Esophagus muscularis mucosa (tissue), 4 donors: ENCODE measurements at regions not wholly inside any gene's neighbourhood (a gene's known extent, or its start where the extent isn't known, plus 50 kb on each side); places are given as distances from the start of the nearest gene placed in this dataset.

Experiments used
- DNase-seq: peaks from one replicate; pipeline ENCODE4 v3.0.0-alpha.2; 2017; ENCODE audit errors: extremely low spot score
- H3K27ac ChIP-seq, 4 donors: fragments of 200-600 bp; sonication (generic); replicated peaks in 1 of 4; 1 replicate in 3 of 4; 2 replicates in 1 of 4; pipeline ENCODE4 v1.5.1; 2016 to 2019; ENCODE audit warnings: mild to moderate bottlenecking in 1 of 4
- H3K27me3 ChIP-seq, 4 donors: fragments of 200-600 bp; sonication (generic); one replicate each; pipeline versions ENCODE4 v1.5.1 to v1.6.0; 2016 to 2019
- H3K36me3 ChIP-seq, 4 donors: fragments of 200-600 bp; sonication (generic); one replicate each; pipeline ENCODE4 v1.5.1; 2016 to 2019
- H3K4me1 ChIP-seq, 4 donors: fragments of 200-600 bp; sonication (generic); one replicate each; pipeline ENCODE4 v1.5.1; 2016 to 2019
- H3K4me3 ChIP-seq, 4 donors: fragments of 200-600 bp; sonication (generic); 1 replicate in 2 of 4; 2 replicates in 2 of 4; pipeline ENCODE4 v1.5.1; 2016 to 2019; ENCODE audit warnings: mild to moderate bottlenecking in 4 of 4, moderate library complexity in 1 of 4
- H3K9me3 ChIP-seq, 4 donors: fragments of 200-600 bp; sonication (generic); 1 replicate in 3 of 4; 2 replicates in 1 of 4; pipeline ENCODE4 v1.5.1; 2016 to 2019
- EP300 ChIP-seq: sonication (generic); formaldehyde crosslinking; IDR thresholded peaks from one replicate; pipeline ENCODE4 v1.6.1; 2017; ENCODE audit warnings: antibody characterized with exemption
- POLR2A ChIP-seq: fragments of 450-650 bp; IDR thresholded peaks from one replicate; pipeline ENCODE4 v1.6.1; 2017; ENCODE audit warnings: antibody characterized with exemption, moderate library complexity, mild to moderate bottlenecking, low read depth
- POLR2AphosphoS5 ChIP-seq, 2 donors: sonication (generic); formaldehyde crosslinking; IDR thresholded peaks; one replicate each; pipeline ENCODE4 v1.6.1; 2017; ENCODE audit warnings: antibody characterized with exemption in 2 of 2
- WGBS: methylation state at CpG from one replicate; pipeline ENCODE4 v1.1.5; 2018; 5-methylcytosine and 5-hydroxymethylcytosine counted together
- intact Hi-C: fragments of 100-400 bp; cut with DNase I; formaldehyde crosslinking; loops from one replicate; pipeline ENCODE4 v1.15.1; 2023
- TF ChIP-seq, protein P1 (sequence below), 3 experiments: fragments of 200-600 bp in 2 of 3; fragments of 450-650 bp in 1 of 3; sonication (generic) in 2 of 3; IDR thresholded peaks; one replicate each; pipeline ENCODE4 v1.5.1; 2017 to 2019; ENCODE audit warnings: antibody characterized with exemption in 3 of 3, mild to moderate bottlenecking in 2 of 3, moderate library complexity in 1 of 3

- no peak for DNase-seq
- no peak overlapping the region for H3K27ac ChIP-seq
- no peaks in the 10 kb centered on the region for H3K9me3 ChIP-seq
- no peaks in the 10 kb centered on the region for H3K27me3 ChIP-seq
- intact Hi-C loops: no loop called here
- no peak for TF ChIP-seq EP300
- no peak for TF ChIP-seq POLR2AphosphoS5 (IDR thresholded peaks at IDR 0.05)
- TF ChIP-seq, protein P1, sequence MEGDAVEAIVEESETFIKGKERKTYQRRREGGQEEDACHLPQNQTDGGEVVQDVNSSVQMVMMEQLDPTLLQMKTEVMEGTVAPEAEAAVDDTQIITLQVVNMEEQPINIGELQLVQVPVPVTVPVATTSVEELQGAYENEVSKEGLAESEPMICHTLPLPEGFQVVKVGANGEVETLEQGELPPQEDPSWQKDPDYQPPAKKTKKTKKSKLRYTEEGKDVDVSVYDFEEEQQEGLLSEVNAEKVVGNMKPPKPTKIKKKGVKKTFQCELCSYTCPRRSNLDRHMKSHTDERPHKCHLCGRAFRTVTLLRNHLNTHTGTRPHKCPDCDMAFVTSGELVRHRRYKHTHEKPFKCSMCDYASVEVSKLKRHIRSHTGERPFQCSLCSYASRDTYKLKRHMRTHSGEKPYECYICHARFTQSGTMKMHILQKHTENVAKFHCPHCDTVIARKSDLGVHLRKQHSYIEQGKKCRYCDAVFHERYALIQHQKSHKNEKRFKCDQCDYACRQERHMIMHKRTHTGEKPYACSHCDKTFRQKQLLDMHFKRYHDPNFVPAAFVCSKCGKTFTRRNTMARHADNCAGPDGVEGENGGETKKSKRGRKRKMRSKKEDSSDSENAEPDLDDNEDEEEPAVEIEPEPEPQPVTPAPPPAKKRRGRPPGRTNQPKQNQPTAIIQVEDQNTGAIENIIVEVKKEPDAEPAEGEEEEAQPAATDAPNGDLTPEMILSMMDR (IDR thresholded peaks at IDR 0.05): no peak
- TF ChIP-seq POLR2A: no peak
- 67% methylated on average over 1 of the region's 1 CpG for WGBS
- peaks cover 0 to 12% (median 9%) of the 10 kb centered on the region in 4 donors for H3K4me1 ChIP-seq
- H3K36me3 ChIP-seq: no peaks in the 10 kb centered on the region
- no peak overlapping the region for H3K4me3 ChIP-seq
Measured at GRCh38 chr7:83702446-83702845, 53.5 kb upstream of the SEMA3E start.

DNA sequence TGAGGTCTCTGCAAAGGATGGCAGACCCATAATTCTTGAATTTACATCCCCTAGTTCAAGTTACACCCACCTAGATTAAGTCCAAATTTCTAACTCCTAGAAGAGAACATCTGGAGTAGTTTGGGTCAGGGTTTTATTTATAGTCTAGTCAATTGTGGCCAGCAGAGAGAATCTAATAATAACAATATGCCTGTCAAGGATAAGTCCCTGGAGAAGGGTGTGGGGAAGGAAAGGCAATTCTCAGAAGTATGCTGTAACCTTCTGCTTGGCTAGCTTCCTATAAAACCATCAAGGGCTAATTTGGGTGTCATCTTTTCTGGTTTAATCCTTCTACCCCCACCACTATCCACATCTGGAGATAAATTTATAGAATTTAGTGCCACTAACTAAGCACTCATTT, 52.8 kb upstream of the SEMA3E start:
- Histone ChIP-seq H3K27me3 (no peaks in the 10 kb centered on the region), H3K9me3 (no peaks in the 10 kb centered on the region), H3K4me1 (peaks cover 0 to 12% (median 9%) of the 10 kb centered on the region in 4 donors), H3K27ac (no peak overlapping the region), H3K36me3 (no peaks in the 10 kb centered on the region), H3K4me3 (no peak overlapping the region)
- no peak for DNase-seq
- TF ChIP-seq POLR2A (no peak), POLR2AphosphoS5 (IDR thresholded peaks at IDR 0.05) (no peak), EP300 (no peak)
- TF ChIP-seq, protein P1 (IDR thresholded peaks at IDR 0.05): no peak
- intact Hi-C loops: no loop called here
